GM06990 (cell line): ENCODE measurements at regions not wholly inside any gene's neighbourhood (a gene's known extent, or its start where the extent isn't known, plus 50 kb on each side); places are given as distances from the start of the nearest gene placed in this dataset.
A peak's percentile ranks its signal among the peaks of the same experiment; 100 is the strongest.

ENCODE experiments used
- DNase-seq: peaks from one replicate; pipeline ENCODE4 v3.0.0-alpha.2; 2011; ENCODE audit not compliant: insufficient read length; ENCODE audit errors: extremely low read depth
- H3K27me3 ChIP-seq: replicated peaks from 2 replicates; pipeline ENCODE4 v1.6.0; 2011; ENCODE audit warnings: low read length; ENCODE audit not compliant: control insufficient read depth, insufficient read depth
- H3K36me3 ChIP-seq: 2 replicates; pipeline ENCODE4 v1.5.1; 2011; ENCODE audit warnings: low read length; ENCODE audit not compliant: control insufficient read depth, insufficient read depth
- H3K4me3 ChIP-seq: replicated peaks from 2 replicates; pipeline ENCODE4 v1.5.1; 2011; ENCODE audit warnings: low read depth, mild to moderate bottlenecking, control low read depth, low read length
- CTCF ChIP-seq: IDR thresholded peaks from 2 replicates; pipeline ENCODE4 v1.5.1; 2011; ENCODE audit warnings: low read length, control low read depth, mild to moderate bottlenecking, inconsistent platforms; ENCODE audit not compliant: insufficient read depth, poor library complexity, severe bottlenecking

DNA sequence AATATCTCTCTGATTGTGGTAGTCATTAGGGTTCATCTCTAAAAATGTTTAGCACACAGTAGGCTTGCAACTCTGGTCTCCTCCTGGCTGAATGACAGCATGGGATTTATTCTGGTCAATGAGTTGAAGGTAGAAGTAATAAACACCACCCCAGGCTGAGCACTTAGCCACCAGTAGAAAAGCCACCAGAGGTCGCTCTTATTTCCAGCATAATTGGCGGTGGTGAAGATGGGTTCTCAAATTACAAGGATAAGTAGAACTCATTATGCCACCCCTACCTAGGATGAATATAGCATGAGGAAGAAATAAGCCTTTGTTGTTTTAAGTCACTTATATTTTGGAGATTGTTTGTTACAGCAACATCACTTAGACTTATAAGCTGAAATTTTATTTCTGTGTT lies 302.7 kb downstream of the GPM6A start:
- no peak overlapping the region for H3K4me3 ChIP-seq
- no peaks in the 10 kb centered on the region for H3K36me3 ChIP-seq
- no peaks in the 10 kb centered on the region for H3K27me3 ChIP-seq
- TF ChIP-seq CTCF = peak; percentile 28
- DNase-seq = no peak

DNA sequence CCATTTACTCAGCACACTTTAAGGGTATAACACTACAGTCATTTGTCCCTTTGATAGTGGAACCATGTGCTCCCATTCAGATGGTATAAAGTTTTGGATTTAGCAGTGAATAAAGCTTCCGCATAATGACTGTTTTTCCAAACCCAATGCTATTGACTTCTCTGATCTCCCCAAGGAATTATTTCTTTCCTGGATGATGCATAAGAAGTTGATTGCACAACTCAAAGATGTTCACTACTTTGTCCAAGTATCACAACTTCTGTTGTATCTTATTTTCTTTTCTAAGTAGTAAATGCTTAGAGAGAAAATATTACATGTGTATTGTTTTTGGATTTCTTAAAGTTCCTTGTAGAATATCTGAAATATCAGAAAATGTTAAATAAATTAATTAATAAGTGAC lies 300.2 kb downstream of the GPM6A start:
- TF ChIP-seq CTCF = no peak
- DNase-seq = no peak
- Histone ChIP-seq H3K4me3 (no peak overlapping the region), H3K36me3 (no peaks in the 10 kb centered on the region), H3K27me3 (no peaks in the 10 kb centered on the region)

GRCh38 chr4:175514174-175514573 lies 297.9 kb downstream of the GPM6A start:
- no peak for DNase-seq
- Histone ChIP-seq H3K27me3 (no peaks in the 10 kb centered on the region), H3K4me3 (no peak overlapping the region), H3K36me3 (no peaks in the 10 kb centered on the region)
- no peak for TF ChIP-seq CTCF

DNA sequence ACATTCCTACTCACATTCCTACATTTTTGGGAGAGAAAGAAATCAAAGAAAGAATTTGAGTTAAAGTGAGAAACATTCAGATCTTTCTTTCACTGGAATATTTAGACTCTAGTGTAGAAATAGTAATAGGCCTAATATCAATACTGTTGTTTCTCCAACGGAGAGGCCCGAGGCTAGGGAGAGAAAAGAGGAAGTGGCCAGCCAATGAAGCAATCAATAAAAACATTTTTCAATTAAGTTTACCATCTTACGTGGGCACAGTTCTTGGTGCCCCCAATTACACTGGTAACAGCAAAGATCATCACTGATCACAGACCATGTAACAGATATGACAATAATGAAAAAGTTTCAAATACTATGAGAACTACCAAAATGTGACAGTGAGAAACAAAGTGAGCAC lies 281.4 kb downstream of the GPM6A start:
- DNase-seq = no peak
- no peaks in the 10 kb centered on the region for H3K27me3 ChIP-seq
- TF ChIP-seq CTCF = no peak
- no peak overlapping the region for H3K4me3 ChIP-seq
- no peaks in the 10 kb centered on the region for H3K36me3 ChIP-seq

DNA sequence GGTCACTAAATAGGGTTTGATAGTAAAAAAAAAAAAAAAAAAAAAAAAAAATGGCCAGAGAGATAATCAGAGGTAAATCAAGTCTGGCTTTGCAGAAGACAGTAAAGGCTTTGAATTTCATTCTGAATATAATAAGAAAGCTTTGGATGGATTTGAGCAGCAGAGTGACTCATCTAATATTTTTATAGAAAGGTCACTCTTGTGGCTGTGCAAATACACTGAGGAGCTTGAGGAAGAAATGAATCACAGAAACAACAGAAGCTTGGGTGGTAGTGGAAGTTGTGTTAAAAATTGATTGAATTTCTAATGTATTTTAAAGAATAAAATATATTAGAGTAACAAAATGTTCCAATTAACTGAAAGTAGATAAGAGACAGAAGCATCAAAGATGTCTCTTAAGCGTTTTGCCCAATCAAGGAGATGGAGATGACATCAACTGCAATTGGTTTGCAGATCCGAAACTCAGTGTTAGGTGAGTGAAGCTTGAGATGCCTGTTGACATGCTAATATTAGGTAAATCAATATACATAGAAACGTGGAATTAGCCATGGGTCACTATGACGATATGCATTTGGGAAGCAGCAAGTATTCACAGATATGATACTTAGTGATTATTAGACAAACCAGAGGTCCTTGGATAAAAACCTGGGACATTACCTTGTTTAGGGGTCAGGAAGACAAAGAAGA lies 280.5 kb downstream of the GPM6A start:
- TF ChIP-seq CTCF = no peak
- H3K4me3 ChIP-seq = no peak overlapping the region
- no peaks in the 10 kb centered on the region for H3K27me3 ChIP-seq
- H3K36me3 ChIP-seq = no peaks in the 10 kb centered on the region
- no peak for DNase-seq

GRCh38 chr4:175536852-175537453 lies 275.1 kb downstream of the GPM6A start:
- peak; percentile 25 for DNase-seq
- H3K27me3 ChIP-seq = no peaks in the 10 kb centered on the region
- peak; percentile 32 for TF ChIP-seq CTCF
- H3K36me3 ChIP-seq = no peaks in the 10 kb centered on the region
- H3K4me3 ChIP-seq = no peak overlapping the region
